ENCODE measurements at regions not wholly inside any gene's neighbourhood (a gene's known extent, or its start where the extent isn't known, plus 50 kb on each side); places are given as distances from the start of the nearest gene placed in this dataset.

GRCh38 chr9:7615344-7615743, 184.2 kb downstream of the DMAC1 start:
- no peaks in the 10 kb centered on the region for H3K36me3 ChIP-seq (ENCODE audit: control insufficient read depth in 2 of 2, insufficient read depth in 1 of 2, low read length in 2 of 2)
- no peak for TF ChIP-seq HIC1 (tag by site-specific recombination; IDR thresholded peaks at IDR 0.05)
- TF ChIP-seq ZNF404 (tag by site-specific recombination; IDR thresholded peaks at IDR 0.05): no peak
- no peak for TF ChIP-seq ZNF621 (tag by site-specific recombination; IDR thresholded peaks at IDR 0.05)
- ChIA-PET CTCF (no interaction called here), POLR2A (interaction anchor here (0.6 kb wide), 1 partner anchor 671 kb away, joined by 3 read pairs; no protein-coding TSS in a partner anchor)
- H3K9me3 ChIP-seq (ENCODE audit: control insufficient read depth, insufficient read depth, low read depth, low read length): no peaks in the 10 kb centered on the region
- no peak overlapping the region for H3K27ac ChIP-seq (ENCODE audit: extremely low read depth, low read depth, low read length)
- no peak overlapping the region for H3K4me3 ChIP-seq (ENCODE audit: low read depth, low read length)
- no peaks in the 10 kb centered on the region for H3K4me1 ChIP-seq (ENCODE audit: control insufficient read depth, insufficient read depth, low read length)

DNA sequence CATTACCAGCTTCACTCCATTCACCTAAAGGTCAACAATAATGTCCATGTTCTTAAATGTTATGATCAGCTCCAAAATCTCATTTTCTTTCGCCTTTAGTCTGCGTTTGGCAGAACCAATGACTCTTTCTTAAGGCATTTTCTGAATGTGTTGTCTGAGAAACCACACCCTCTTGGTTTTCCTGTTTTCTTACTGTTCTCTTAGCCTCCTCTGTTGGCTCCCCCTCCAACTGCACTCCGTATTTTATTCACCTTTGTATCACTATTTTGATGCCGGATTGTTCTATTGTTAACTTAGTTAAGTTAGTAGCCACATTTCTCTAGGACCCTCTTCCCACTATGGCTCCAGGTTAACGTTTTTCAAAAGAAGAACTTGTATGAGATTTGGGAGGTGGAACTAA, 185.6 kb downstream of the DMAC1 start:
- POLR2A ChIA-PET: no interaction called here
- CTCF ChIA-PET: no interaction called here
- H3K9me3 ChIP-seq (ENCODE audit: control insufficient read depth, insufficient read depth, low read depth, low read length): no peaks in the 10 kb centered on the region

More for the DNA sequence above, 185.6 kb downstream of the DMAC1 start:
- no peak for TF ChIP-seq ZNF274 (IDR thresholded peaks at IDR 0.05; ENCODE audit: low read length)
- no peak for TF ChIP-seq ZNF274 (tag by site-specific recombination; IDR thresholded peaks at IDR 0.05; ENCODE audit: borderline replicate concordance)
- no peak for TF ChIP-seq ZXDB (tag by site-specific recombination; IDR thresholded peaks at IDR 0.05)
- no peak for TF ChIP-seq ZNF776 (tag by site-specific recombination; IDR thresholded peaks at IDR 0.05; ENCODE audit: borderline replicate concordance)
- TF ChIP-seq ZSCAN18 (tag by site-specific recombination; IDR thresholded peaks at IDR 0.05): no peak
- TF ChIP-seq ZNF555 (tag by site-specific recombination; conservative IDR thresholded peaks at IDR 0.05): no peak
- no peak for TF ChIP-seq ZNF169 (tag by site-specific recombination; IDR thresholded peaks at IDR 0.05)
- TF ChIP-seq, protein P1, sequence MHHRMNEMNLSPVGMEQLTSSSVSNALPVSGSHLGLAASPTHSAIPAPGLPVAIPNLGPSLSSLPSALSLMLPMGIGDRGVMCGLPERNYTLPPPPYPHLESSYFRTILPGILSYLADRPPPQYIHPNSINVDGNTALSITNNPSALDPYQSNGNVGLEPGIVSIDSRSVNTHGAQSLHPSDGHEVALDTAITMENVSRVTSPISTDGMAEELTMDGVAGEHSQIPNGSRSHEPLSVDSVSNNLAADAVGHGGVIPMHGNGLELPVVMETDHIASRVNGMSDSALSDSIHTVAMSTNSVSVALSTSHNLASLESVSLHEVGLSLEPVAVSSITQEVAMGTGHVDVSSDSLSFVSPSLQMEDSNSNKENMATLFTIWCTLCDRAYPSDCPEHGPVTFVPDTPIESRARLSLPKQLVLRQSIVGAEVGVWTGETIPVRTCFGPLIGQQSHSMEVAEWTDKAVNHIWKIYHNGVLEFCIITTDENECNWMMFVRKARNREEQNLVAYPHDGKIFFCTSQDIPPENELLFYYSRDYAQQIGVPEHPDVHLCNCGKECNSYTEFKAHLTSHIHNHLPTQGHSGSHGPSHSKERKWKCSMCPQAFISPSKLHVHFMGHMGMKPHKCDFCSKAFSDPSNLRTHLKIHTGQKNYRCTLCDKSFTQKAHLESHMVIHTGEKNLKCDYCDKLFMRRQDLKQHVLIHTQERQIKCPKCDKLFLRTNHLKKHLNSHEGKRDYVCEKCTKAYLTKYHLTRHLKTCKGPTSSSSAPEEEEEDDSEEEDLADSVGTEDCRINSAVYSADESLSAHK (tag by site-specific recombination; IDR thresholded peaks at IDR 0.05): no peak
- TF ChIP-seq ZNF311 (tag by site-specific recombination; IDR thresholded peaks at IDR 0.05; ENCODE audit: borderline replicate concordance): no peak
- no peak for TF ChIP-seq IKZF3 (tag by site-specific recombination; IDR thresholded peaks at IDR 0.05)
- no peak for TF ChIP-seq ZNF701 (tag by site-specific recombination; IDR thresholded peaks at IDR 0.05)
- TF ChIP-seq HOXA7 (CRISPR knock-in tag; IDR thresholded peaks at IDR 0.05; ENCODE audit: borderline replicate concordance): no peak
- no peak for TF ChIP-seq INSM2 (tag by site-specific recombination; IDR thresholded peaks at IDR 0.05)
- TF ChIP-seq ZNF707 (tag by site-specific recombination; IDR thresholded peaks at IDR 0.05): no peak
- TF ChIP-seq ZNF830 (tag by site-specific recombination; IDR thresholded peaks at IDR 0.05; ENCODE audit: low read depth): no peak
- H3K27ac ChIP-seq (ENCODE audit: extremely low read depth, low read depth, low read length): no peak overlapping the region
- no peaks in the 10 kb centered on the region for H3K4me1 ChIP-seq (ENCODE audit: control insufficient read depth, insufficient read depth, low read length)
- H3K36me3 ChIP-seq (ENCODE audit: control insufficient read depth in 2 of 2, insufficient read depth in 1 of 2, low read length in 2 of 2): no peaks in the 10 kb centered on the region
- H3K4me3 ChIP-seq (ENCODE audit: low read depth, low read length): no peak overlapping the region

All from HEK293 (cell line).